Endothelial cell (in vitro differentiated cells): ENCODE measurements at regions not wholly inside any gene's neighbourhood (a gene's known extent, or its start where the extent isn't known, plus 50 kb on each side); places are given as distances from the start of the nearest gene placed in this dataset.

Experiments used
- DNase-seq: peaks from one replicate; pipeline ENCODE4 v3.0.0; 2021; ENCODE audit warnings: low spot score
- H3K27ac Mint-ChIP-seq: one replicate; pipeline ENCODE4 v1.8.0; 2021; ENCODE audit warnings: mixed read lengths, inconsistent platforms; ENCODE audit not compliant: unreplicated experiment
- H3K27me3 Mint-ChIP-seq: one replicate; pipeline ENCODE4 v1.8.0; 2021; ENCODE audit warnings: mild to moderate bottlenecking, moderate library complexity, mixed read lengths, inconsistent platforms; ENCODE audit not compliant: unreplicated experiment
- H3K36me3 Mint-ChIP-seq: one replicate; pipeline ENCODE4 v1.8.0; 2021; ENCODE audit warnings: mild to moderate bottlenecking, low read depth, mixed read lengths, inconsistent platforms; ENCODE audit not compliant: unreplicated experiment
- H3K4me1 Mint-ChIP-seq: one replicate; pipeline ENCODE4 v1.8.0; 2021; ENCODE audit warnings: mild to moderate bottlenecking, mixed read lengths, inconsistent platforms; ENCODE audit not compliant: unreplicated experiment
- H3K4me3 Mint-ChIP-seq: one replicate; pipeline ENCODE4 v1.8.0; 2021; ENCODE audit warnings: mild to moderate bottlenecking, mixed read lengths, inconsistent platforms; ENCODE audit not compliant: unreplicated experiment
- H3K9me3 Mint-ChIP-seq: one replicate; pipeline ENCODE4 v1.8.0; 2021; ENCODE audit warnings: mixed read lengths, inconsistent platforms; ENCODE audit not compliant: unreplicated experiment
- TF ChIP-seq, protein P1 (sequence below): fragments of 200-600 bp; sonication (generic); IDR thresholded peaks from one replicate; pipeline ENCODE4 v1.5.0; 2021; ENCODE audit warnings: antibody characterized with exemption; ENCODE audit not compliant: unreplicated experiment

DNA sequence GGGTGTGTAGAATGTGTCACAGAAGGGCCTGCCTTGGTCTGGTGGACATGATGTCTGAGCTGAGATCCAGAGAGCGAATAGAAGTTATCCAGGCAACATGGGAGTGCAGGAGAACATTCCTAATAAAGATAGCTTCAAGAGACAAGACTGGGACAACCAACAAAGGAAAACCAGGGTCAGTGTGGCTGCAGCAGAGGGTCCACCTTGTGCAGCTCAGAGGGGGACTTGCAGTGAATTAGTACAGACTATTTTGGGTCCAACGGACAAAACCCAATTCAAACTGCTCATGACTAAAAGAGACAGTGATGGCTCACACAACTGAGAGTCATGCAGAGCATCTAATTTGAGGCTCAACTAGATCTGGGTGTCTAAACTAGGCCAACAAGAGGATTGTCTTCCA, 192.1 kb downstream of the CBLN1 start:
- DNase-seq, result no peak
- H3K27ac Mint-ChIP-seq, result no peak overlapping the region
- no peaks in the 10 kb centered on the region for H3K27me3 Mint-ChIP-seq
- no peak overlapping the region for H3K4me3 Mint-ChIP-seq
- no peaks in the 10 kb centered on the region for H3K36me3 Mint-ChIP-seq
- no peaks in the 10 kb centered on the region for H3K9me3 Mint-ChIP-seq
- H3K4me1 Mint-ChIP-seq, result peaks cover 2% of the 10 kb centered on the region
- TF ChIP-seq, protein P1, sequence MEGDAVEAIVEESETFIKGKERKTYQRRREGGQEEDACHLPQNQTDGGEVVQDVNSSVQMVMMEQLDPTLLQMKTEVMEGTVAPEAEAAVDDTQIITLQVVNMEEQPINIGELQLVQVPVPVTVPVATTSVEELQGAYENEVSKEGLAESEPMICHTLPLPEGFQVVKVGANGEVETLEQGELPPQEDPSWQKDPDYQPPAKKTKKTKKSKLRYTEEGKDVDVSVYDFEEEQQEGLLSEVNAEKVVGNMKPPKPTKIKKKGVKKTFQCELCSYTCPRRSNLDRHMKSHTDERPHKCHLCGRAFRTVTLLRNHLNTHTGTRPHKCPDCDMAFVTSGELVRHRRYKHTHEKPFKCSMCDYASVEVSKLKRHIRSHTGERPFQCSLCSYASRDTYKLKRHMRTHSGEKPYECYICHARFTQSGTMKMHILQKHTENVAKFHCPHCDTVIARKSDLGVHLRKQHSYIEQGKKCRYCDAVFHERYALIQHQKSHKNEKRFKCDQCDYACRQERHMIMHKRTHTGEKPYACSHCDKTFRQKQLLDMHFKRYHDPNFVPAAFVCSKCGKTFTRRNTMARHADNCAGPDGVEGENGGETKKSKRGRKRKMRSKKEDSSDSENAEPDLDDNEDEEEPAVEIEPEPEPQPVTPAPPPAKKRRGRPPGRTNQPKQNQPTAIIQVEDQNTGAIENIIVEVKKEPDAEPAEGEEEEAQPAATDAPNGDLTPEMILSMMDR, result no peak

DNA sequence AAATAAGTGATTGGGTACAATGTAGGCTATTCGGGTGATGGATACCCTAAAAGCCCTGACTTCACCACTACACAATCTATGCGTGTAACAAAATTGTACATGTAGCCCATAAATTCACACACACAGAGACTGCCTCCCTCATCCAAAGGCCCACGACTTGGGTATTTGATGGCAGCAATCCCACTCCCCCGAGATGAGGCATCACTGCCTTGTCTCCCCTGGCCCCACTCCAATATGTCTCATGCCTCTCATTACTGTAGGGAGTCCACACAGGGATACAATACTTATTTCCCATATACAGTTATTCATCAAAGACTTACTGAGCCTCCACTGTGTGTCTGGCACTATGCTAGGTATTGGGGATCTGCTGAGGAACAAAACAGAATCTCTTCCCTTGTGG, 192.6 kb downstream of the CBLN1 start:
- TF ChIP-seq, protein P1, result no peak
- no peak overlapping the region for H3K4me3 Mint-ChIP-seq
- H3K9me3 Mint-ChIP-seq, result no peaks in the 10 kb centered on the region
- no peaks in the 10 kb centered on the region for H3K4me1 Mint-ChIP-seq
- no peaks in the 10 kb centered on the region for H3K27me3 Mint-ChIP-seq
- no peak for DNase-seq
- H3K36me3 Mint-ChIP-seq, result no peaks in the 10 kb centered on the region
- no peak overlapping the region for H3K27ac Mint-ChIP-seq

DNA sequence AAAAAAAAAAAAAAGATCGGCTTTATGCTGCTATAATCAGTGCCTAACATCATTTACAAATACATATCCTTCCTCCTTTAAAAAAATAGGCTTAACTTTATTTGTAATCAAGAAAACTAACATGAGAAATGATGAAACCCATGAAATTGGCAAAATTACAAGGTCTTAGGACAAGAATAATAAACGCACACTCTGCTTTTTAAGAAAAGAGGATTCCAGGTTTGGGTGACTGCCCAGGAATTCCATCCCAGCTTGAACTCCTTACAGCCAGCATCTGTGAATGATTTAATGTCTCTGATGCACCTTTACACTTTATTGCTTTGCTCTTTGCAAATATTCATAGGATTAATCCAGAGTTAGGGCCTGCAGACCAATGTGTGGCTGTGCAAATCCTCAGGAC, 196.0 kb downstream of the CBLN1 start:
- no peaks in the 10 kb centered on the region for H3K36me3 Mint-ChIP-seq
- no peaks in the 10 kb centered on the region for H3K9me3 Mint-ChIP-seq
- TF ChIP-seq, protein P1, result no peak

DNA sequence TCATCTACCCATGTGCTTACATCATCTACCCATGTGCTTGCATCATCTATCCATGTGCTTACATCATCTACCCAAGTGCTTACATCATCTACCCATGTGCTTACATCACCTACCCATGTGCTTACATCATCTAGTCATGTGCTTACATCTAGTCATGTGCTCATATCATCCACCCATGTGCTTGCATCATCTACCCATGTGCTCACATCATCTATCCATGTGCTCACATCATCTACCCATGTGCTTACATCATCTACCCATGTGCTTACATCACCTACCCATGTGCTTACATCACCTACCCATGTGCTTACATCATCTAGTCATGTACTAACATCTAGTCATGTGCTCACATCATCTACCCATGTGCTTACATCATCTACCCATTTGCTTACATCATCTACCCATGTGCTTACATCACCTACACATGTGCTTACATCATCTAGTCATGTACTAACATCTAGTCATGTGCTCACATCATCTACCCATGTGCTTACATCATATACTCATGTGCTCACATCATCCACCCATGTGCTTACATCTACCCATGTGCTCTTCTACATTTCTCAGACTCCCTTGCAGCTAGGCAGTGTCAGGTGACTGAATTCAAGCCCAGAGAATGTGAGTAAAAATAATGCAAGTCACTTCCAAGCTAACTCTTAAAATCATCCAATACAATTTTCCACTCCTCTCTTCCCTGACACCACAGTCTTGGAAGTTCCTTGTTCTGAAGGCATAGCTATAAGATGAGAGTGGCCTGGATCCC, 196.8 kb downstream of the CBLN1 start:
- no peak for DNase-seq
- no peaks in the 10 kb centered on the region for H3K36me3 Mint-ChIP-seq
- peaks cover 3% of the 10 kb centered on the region for H3K9me3 Mint-ChIP-seq
- H3K27ac Mint-ChIP-seq, result no peak overlapping the region
- H3K27me3 Mint-ChIP-seq, result no peaks in the 10 kb centered on the region
- no peak overlapping the region for H3K4me3 Mint-ChIP-seq
- no peaks in the 10 kb centered on the region for H3K4me1 Mint-ChIP-seq
- TF ChIP-seq, protein P1, result no peak

More for the DNA sequence above, 196.0 kb downstream of the CBLN1 start:
- Mint-ChIP-seq H3K4me3 (no peak overlapping the region), H3K4me1 (no peaks in the 10 kb centered on the region), H3K27ac (no peak overlapping the region), H3K27me3 (no peaks in the 10 kb centered on the region)
- no peak for DNase-seq

DNA sequence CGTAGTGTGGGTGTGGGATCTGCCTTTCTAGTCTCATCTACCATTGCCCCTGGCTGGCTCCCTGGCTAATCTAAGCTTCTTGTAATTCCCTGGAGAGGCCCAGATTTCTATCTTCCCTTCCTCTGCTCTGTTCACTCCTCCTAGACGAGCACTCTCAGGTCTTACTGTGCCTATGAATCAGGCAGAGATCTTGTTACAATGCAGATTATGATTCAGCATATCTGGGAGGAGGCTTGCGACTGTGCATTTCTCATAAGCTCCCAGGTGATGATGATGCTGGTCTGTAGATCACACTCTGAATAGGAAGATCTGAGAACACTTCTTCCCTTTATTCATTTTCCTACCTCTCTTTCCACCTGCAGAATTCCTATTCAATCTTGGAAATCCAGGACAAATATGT, 200.1 kb downstream of the CBLN1 start:
- Mint-ChIP-seq H3K27me3 (no peaks in the 10 kb centered on the region), H3K9me3 (peaks cover 7% of the 10 kb centered on the region), H3K27ac (no peak overlapping the region), H3K36me3 (peaks cover 3% of the 10 kb centered on the region), H3K4me3 (no peak overlapping the region), H3K4me1 (no peaks in the 10 kb centered on the region)
- TF ChIP-seq, protein P1, result no peak
- DNase-seq, result no peak
